IPS-20b (cell line): ENCODE measurements at regions not wholly inside any gene's neighbourhood (a gene's known extent, or its start where the extent isn't known, plus 50 kb on each side); places are given as distances from the start of the nearest gene placed in this dataset.
"Not testable (repeated sequence)": the region's sequence is repeated elsewhere in the genome, so short reads cannot be mapped to it uniquely, and the experiment has no call there.

Experiments
- H3K27ac ChIP-seq: one replicate; pipeline ENCODE4 v1.5.1; 2013; ENCODE audit warnings: low read length
- H3K27me3 ChIP-seq: 2 replicates; pipeline ENCODE4 v1.6.1; 2013; ENCODE audit warnings: mild to moderate bottlenecking, low read length, inconsistent platforms; ENCODE audit not compliant: insufficient read depth
- H3K36me3 ChIP-seq: 2 replicates; pipeline ENCODE4 v1.6.1; 2013; ENCODE audit warnings: low read depth, mild to moderate bottlenecking, inconsistent platforms, low read length, moderate library complexity; ENCODE audit not compliant: insufficient read depth
- H3K4me1 ChIP-seq: 2 replicates; pipeline ENCODE4 v1.6.1; 2013; ENCODE audit warnings: mild to moderate bottlenecking, control low read depth, inconsistent platforms, low read length, moderate library complexity; ENCODE audit not compliant: insufficient read depth
- H3K4me3 ChIP-seq: 2 replicates; pipeline ENCODE4 v1.5.1; 2013; ENCODE audit warnings: mild to moderate bottlenecking, low read length, inconsistent platforms
- H3K9ac ChIP-seq: 2 replicates; pipeline ENCODE4 v1.6.1; 2013; ENCODE audit warnings: low read depth, mild to moderate bottlenecking, inconsistent platforms, low read length, moderate library complexity
- H3K9me3 ChIP-seq: 2 replicates; pipeline ENCODE4 v1.6.1; 2013; ENCODE audit warnings: mild to moderate bottlenecking, low read depth, low read length, inconsistent platforms; ENCODE audit not compliant: insufficient read depth

DNA sequence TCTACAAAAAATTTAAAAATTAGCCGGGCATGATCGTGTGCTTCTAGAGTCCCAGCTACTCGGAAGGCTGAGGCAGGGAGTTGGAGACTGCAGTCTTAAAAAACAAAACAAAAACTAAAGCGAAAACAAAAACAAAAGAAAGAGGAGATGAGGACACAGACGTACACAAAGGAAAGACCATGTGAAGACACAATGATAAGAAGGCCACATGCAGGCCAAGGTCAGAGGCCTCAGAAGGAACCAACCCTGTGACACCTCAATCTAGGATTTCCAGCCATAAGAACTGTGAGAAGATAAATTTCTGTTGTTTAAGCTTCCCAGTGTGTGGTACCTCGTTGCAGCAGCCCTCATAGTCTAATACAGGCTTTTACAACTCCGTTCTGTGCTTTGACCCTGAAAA is 177.0 kb upstream of the ATP6AP2 start:
- H3K4me3 ChIP-seq, result no peak overlapping the region
- no peak overlapping the region for H3K9ac ChIP-seq
- H3K27me3 ChIP-seq, result no peaks in the 10 kb centered on the region
- H3K9me3 ChIP-seq, result peaks cover under 1% of the 10 kb centered on the region; the same call in 1 of the 2 replicates
- no peaks in the 10 kb centered on the region for H3K4me1 ChIP-seq
- no peaks in the 10 kb centered on the region for H3K36me3 ChIP-seq
- no peak overlapping the region for H3K27ac ChIP-seq

DNA sequence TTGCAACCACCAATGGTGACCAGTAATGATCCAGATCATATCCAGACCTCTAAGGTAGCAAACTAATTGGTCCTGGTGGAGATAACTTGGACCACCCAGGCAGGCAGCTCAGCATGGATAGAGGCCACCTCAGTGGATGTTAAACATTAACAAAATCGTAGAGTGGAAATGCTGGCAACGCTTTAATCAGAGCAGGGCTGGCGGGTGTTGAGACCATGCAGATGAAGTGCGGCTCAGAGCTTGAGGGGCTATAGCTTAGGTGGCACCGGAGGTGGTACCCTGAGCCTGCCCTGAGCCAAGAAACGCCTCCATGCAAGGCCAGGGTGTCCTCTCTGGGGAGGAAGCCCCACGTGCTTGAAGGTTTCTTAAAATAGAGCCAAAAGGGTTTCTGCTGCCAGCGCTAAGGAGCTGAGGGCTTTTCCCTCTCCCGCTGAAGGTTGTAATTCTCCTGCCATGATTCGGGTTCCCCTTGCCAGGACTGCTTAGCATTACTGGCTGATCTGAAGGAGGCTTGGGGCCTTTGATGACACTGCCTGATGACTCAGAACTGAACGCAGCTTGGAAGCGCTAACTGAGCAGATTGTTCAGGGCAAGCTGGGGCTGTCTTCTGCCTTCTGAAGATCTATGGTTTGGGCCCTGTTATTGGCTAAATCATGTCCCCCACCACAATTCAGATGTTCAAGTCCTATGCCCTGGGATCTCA is 177.8 kb upstream of the ATP6AP2 start:
- no peak overlapping the region for H3K9ac ChIP-seq
- H3K36me3 ChIP-seq, result no peaks in the 10 kb centered on the region
- H3K9me3 ChIP-seq, result no peaks in the 10 kb centered on the region
- H3K27ac ChIP-seq, result no peak overlapping the region
- no peak overlapping the region for H3K4me3 ChIP-seq
- no peaks in the 10 kb centered on the region for H3K27me3 ChIP-seq
- H3K4me1 ChIP-seq, result no peaks in the 10 kb centered on the region

DNA sequence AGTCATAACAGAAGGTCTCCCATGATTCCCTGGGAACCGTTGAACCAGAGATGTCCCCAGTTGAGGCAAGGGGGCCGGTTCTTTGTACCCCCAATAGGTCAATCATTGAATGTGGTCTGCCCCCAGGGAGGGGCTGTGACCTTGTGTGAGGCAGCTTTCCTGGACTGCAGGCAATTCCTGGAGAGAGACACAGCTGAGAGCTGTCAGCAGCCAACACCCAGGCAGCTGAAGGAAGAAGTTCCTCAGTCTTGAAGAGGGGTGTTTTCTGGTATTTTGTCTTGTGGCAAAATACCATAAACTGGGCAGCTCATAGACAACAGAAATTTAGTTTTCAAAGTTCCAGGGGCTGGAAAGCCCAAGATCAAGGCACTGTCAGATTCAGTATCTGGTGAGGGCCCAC is 185.7 kb upstream of the ATP6AP2 start:
- Histone ChIP-seq H3K9ac (no peak overlapping the region), H3K4me1 (no peaks in the 10 kb centered on the region), H3K4me3 (no peak overlapping the region), H3K27me3 (no peaks in the 10 kb centered on the region), H3K27ac (no peak overlapping the region), H3K36me3 (no peaks in the 10 kb centered on the region), H3K9me3 (no peaks in the 10 kb centered on the region)

DNA sequence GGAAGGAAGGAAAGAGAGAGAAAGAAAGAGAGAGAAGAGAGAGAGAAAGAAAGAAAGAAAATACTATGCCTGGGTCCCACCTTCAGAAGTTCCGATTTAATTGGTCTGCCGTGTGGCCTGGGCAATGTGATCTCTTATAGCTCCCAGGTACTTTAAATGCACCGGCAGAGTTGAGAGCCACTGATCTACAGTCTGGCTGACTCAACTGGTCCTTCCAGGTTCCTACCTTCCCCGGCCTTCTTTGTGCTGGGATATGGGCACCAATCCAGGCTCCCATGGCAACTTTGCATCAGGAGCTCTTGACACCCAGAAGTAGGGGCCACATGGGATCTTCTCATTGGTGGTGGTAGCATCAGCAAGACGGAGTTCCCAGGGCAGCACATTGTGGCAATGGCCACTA is 186.5 kb upstream of the ATP6AP2 start:
- H3K4me1 ChIP-seq, result no peaks in the 10 kb centered on the region
- no peak overlapping the region for H3K4me3 ChIP-seq
- no peak overlapping the region for H3K9ac ChIP-seq
- H3K36me3 ChIP-seq, result no peaks in the 10 kb centered on the region
- no peaks in the 10 kb centered on the region for H3K9me3 ChIP-seq
- no peak overlapping the region for H3K27ac ChIP-seq
- H3K27me3 ChIP-seq, result no peaks in the 10 kb centered on the region

DNA sequence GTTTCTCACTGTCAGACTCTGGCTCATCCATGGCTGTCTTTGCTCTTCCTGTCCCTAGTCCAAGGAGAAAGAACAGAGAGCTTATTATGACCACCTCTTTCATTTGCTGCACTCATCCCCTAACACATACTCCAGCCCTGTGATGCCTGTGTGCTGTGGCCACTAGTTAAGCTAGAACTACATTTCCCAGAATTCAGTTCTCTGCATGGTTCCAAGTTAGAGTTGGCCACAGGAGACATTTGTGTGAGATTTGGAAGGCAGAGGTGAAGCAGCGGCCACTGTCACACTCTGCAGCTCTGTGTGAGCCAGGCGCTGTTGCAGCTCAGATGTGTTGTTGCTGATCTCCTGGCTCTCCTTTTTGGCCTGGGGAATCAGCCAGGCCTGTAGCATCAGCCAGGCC is 188.2 kb upstream of the ATP6AP2 start:
- H3K4me3 ChIP-seq, result no peak overlapping the region
- H3K27me3 ChIP-seq, result no peaks in the 10 kb centered on the region
- H3K9me3 ChIP-seq, result no peaks in the 10 kb centered on the region
- H3K9ac ChIP-seq, result no peak overlapping the region
- H3K36me3 ChIP-seq, result no peaks in the 10 kb centered on the region
- H3K4me1 ChIP-seq, result no peaks in the 10 kb centered on the region
- no peak overlapping the region for H3K27ac ChIP-seq

DNA sequence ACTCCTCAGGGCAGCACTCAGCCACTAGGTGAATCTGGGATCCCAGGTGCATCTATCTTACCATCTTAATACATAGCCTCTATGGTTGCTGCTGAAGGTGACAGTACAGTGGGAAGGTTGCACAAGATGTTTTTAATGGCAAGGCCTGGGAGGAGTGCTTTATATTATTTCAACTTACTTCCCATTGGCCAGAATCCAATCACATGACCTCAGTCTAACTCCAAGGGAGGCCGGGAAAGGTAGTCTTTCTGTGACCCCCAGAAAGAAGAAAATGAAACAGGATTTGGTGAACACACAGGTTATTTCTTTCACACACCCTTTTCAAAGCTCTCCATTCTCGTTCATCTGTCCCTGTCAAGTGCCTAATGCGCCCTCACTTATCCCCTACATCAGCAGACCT is 189.1 kb upstream of the ATP6AP2 start:
- Histone ChIP-seq H3K4me1 (no peaks in the 10 kb centered on the region), H3K27me3 (no peaks in the 10 kb centered on the region), H3K9ac (no peak overlapping the region), H3K27ac (no peak overlapping the region), H3K36me3 (no peaks in the 10 kb centered on the region), H3K9me3 (no peaks in the 10 kb centered on the region), H3K4me3 (no peak overlapping the region)

DNA sequence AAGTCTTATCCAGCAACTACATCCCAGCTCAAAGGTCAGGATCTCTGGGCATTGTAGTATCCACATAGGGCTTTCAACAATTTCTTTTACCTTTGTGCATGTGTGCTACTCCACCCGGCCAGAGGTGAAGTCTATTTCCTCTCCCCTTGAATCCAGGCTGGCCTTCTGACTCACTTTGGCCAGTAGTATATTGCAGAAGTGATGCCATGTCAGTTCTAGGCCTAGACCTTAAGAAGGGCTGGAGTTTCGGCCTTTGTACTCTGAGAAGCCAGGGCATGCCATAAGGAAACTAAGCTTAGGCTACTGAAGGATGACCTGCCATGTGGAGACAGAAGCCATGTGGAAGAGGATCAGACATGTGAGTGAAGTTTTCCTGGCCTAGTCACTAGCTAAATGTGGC is 191.2 kb upstream of the ATP6AP2 start:
- no peak overlapping the region for H3K27ac ChIP-seq
- H3K36me3 ChIP-seq, result no peaks in the 10 kb centered on the region
- no peak overlapping the region for H3K9ac ChIP-seq
- no peaks in the 10 kb centered on the region for H3K27me3 ChIP-seq
- H3K9me3 ChIP-seq, result no peaks in the 10 kb centered on the region
- H3K4me3 ChIP-seq, result no peak overlapping the region
- no peaks in the 10 kb centered on the region for H3K4me1 ChIP-seq

DNA sequence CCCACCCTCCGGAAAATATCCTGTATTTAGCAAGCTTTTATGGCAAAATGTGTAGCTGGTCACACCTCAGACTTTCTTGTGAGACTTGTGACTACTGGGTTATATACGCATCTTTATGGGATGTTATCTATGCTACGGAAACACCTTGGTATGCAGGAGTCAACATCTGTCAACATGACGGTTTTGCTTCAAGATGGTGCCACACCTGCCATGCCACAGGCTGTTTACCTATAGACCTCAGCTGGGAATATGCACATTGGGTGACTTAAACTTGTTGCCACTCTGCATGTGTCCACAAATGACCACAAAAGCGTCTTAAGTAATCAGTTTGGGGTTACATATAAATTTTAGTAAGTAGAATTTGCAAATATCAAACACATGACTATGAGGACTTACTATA is 192.3 kb upstream of the ATP6AP2 start:
- H3K27ac ChIP-seq, result no peak overlapping the region

DNA sequence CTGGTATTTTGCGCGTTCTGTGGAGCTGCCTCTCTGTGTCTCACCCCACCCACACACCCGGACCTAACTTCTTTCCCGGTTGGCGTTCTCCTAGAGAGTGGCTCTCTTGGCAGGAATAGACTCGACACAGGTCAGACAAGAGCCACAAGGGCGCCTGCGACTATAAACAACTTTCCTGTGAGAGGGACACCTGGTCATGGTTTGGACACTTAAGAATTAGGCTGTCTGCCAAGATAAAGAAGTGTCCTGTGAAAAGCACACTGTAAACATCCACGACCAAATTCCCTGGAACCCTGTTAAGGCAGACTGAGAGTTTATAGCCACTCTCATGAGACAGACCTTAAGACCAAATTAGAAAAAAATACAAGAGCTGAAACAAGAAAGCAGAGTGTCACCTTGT is 192.9 kb upstream of the ATP6AP2 start:
- not testable (repeated sequence) for H3K27me3 ChIP-seq, H3K27ac ChIP-seq, H3K9ac ChIP-seq, H3K9me3 ChIP-seq, H3K36me3 ChIP-seq, H3K4me1 ChIP-seq, H3K4me3 ChIP-seq

More for the DNA sequence above, 192.3 kb upstream of the ATP6AP2 start:
- no peaks in the 10 kb centered on the region for H3K9me3 ChIP-seq
- H3K9ac ChIP-seq, result no peak overlapping the region
- no peaks in the 10 kb centered on the region for H3K4me1 ChIP-seq
- no peaks in the 10 kb centered on the region for H3K27me3 ChIP-seq
- H3K4me3 ChIP-seq, result no peak overlapping the region
- H3K36me3 ChIP-seq, result no peaks in the 10 kb centered on the region

DNA sequence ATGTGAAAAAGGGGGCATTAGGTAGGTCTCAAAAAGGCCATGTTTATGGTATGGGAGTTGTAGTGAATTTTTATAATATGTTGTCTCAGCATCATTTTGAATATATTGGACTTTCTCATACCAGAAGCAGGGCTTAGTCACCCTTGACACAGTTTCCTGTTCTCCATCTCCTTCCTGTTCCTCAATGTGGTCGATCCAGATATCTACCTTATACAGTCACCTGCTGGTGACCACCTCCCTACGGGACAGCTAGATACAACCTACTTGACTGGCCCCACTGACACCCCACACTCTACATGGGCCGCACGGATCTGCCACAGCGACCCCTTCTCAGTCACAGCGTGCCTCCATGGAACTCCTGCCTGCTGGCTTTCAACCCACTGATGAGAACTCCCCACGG is 193.5 kb upstream of the ATP6AP2 start:
- not testable (repeated sequence) for H3K4me3 ChIP-seq, H3K36me3 ChIP-seq, H3K27ac ChIP-seq, H3K9ac ChIP-seq, H3K27me3 ChIP-seq, H3K9me3 ChIP-seq, H3K4me1 ChIP-seq

DNA sequence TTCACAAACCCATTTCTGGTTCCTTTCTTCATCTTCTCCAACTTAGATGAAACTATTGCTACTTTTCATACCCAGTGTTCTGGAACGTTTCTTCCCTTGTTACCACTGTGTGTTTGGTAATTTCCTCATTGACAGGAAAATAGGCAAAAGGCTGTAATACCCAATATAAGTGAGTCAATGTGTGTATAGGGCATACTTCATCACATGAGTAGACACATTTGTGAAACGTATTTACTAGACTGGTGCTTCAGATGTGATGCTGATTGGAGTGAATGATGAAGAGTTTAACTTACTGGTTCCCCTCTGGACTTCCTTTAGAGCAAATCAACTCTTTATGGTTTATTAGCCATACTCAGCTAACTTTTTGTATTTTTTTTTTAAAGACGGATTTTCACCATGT is 195.1 kb upstream of the ATP6AP2 start:
- no peaks in the 10 kb centered on the region for H3K9me3 ChIP-seq
- no peaks in the 10 kb centered on the region for H3K36me3 ChIP-seq
- no peak overlapping the region for H3K9ac ChIP-seq
- H3K4me1 ChIP-seq, result no peaks in the 10 kb centered on the region
- H3K27me3 ChIP-seq, result no peaks in the 10 kb centered on the region
- no peak overlapping the region for H3K27ac ChIP-seq
- H3K4me3 ChIP-seq, result no peak overlapping the region

DNA sequence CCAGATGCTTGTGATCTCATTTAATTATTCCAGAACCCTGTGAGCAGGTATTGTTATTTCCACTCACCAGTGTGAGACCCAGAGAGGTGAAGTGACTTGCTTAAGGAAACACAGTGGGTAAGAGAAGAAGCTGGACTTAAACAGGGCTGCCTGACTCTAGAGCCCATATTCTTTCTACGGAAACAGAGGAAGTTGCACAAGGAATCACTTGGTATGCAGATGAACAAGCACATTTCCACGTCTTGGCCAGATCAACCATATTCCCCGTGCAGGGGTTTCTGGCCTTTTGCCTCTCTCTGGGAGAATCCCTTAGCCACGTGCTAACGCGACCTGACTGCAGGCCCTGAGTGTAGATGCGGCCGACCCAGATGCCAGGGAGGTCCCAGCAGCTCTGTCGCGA is 195.5 kb upstream of the ATP6AP2 start:
- H3K27me3 ChIP-seq, result no peaks in the 10 kb centered on the region
- no peaks in the 10 kb centered on the region for H3K36me3 ChIP-seq
- H3K27ac ChIP-seq, result no peak overlapping the region
- H3K4me3 ChIP-seq, result no peak overlapping the region
- no peak overlapping the region for H3K9ac ChIP-seq
- H3K4me1 ChIP-seq, result no peaks in the 10 kb centered on the region
- no peaks in the 10 kb centered on the region for H3K9me3 ChIP-seq
